ENCODE measurements at regions not wholly inside any gene's neighbourhood (a gene's known extent, or its start where the extent isn't known, plus 50 kb on each side); places are given as distances from the start of the nearest gene placed in this dataset.

GRCh38 chr7:340979-341694 lies 51.2 kb downstream of the FOXL3 start:
- H3K4me1 Mint-ChIP-seq, result no peaks in the 10 kb centered on the region
- no peaks in the 10 kb centered on the region for H3K27me3 Mint-ChIP-seq
- no peak overlapping the region for H3K4me3 Mint-ChIP-seq
- no peaks in the 10 kb centered on the region for H3K9me3 Mint-ChIP-seq
- no peak for DNase-seq
- no peak overlapping the region for H3K27ac Mint-ChIP-seq
- intact Hi-C loops (cut with micrococcal nuclease), result no loop called here
- no peaks in the 10 kb centered on the region for H3K36me3 Mint-ChIP-seq (ENCODE audit: low read depth)

GRCh38 chr7:341841-342638 lies 52.1 kb downstream of the FOXL3 start:
- H3K9me3 Mint-ChIP-seq, result no peaks in the 10 kb centered on the region

DNA sequence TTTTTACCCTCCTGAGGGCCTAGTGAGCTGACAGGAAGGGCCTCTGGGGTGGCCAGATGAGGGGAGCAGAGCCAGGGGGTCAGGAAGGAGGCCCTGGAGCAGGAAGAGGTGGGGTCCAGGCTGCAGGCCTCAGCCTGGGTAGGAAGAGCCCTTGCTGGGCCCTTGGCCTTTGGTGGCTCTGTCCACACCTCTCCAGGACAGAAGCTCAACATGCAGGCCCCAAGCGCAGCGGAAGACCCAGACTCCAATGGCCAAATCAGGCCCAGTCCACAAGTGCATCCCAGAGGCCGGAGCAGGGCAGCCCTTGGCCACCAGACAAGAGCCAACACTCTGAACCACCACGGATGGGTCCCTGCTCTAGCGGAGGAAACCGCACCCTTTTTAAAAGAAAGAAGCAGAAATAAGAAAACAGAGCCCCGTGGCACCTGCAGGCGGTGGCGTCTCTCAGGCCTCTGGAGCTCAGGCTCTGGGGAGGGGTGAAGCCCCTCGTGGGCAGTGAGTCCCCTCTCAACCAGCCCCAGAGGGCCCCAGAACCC lies 52.8 kb downstream of the FOXL3 start:
- Mint-ChIP-seq H3K4me1 (no peaks in the 10 kb centered on the region), H3K36me3 (ENCODE audit: low read depth) (no peaks in the 10 kb centered on the region), H3K27ac (no peak overlapping the region), H3K4me3 (no peak overlapping the region), H3K27me3 (no peaks in the 10 kb centered on the region), H3K9me3 (no peaks in the 10 kb centered on the region)
- intact Hi-C loops (cut with micrococcal nuclease), result no loop called here
- DNase-seq, result no peak

More at GRCh38 chr7:341841-342638, 52.1 kb downstream of the FOXL3 start:
- no peaks in the 10 kb centered on the region for H3K4me1 Mint-ChIP-seq
- DNase-seq, result no peak
- intact Hi-C loops (cut with micrococcal nuclease), result no loop called here
- no peaks in the 10 kb centered on the region for H3K27me3 Mint-ChIP-seq
- no peak overlapping the region for H3K4me3 Mint-ChIP-seq
- H3K36me3 Mint-ChIP-seq (ENCODE audit: low read depth), result no peaks in the 10 kb centered on the region
- no peak overlapping the region for H3K27ac Mint-ChIP-seq

GRCh38 chr7:343227-343822 lies 53.4 kb downstream of the FOXL3 start:
- Mint-ChIP-seq H3K9me3 (no peaks in the 10 kb centered on the region), H3K4me1 (no peaks in the 10 kb centered on the region), H3K27me3 (no peaks in the 10 kb centered on the region), H3K4me3 (no peak overlapping the region), H3K36me3 (ENCODE audit: low read depth) (no peaks in the 10 kb centered on the region), H3K27ac (no peak overlapping the region)
- DNase-seq, result no peak
- intact Hi-C loops (cut with micrococcal nuclease), result no loop called here

DNA sequence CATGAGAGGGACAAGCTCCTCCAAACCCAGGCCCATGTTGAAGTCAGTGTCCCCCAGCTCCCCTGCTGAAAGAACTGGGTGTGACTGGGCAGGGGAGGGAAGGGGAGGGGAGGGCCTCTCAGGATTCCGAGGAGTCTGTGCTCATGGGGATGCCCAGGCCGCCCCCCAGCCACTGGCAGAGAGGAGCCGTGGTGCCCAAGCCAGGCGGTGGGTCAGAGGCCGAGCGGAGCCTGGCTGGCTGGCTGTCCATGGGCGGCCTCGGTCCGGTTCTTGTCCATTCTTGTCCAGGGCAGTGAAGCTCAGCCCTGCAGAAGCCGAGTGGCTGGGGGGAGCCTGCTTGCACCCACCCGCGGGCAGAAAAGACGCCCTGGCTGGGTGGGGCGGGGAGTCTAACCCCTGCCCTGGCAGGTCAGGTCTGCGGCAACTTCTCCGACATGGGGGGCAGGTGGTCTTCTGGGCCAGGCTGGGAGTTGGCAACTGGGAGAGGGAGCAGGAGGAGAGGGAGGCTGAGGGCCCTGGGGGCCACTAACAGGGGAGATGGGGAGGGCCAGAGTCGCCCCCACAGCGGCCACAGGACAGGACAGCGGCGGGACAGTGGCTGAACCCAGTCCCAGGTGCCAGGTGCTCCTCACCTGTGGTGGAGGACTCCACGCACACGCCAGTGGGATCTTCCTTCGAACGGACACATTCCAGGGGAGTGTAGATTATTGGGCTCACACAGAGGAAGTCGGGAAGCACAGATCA lies 54.1 kb downstream of the FOXL3 start:
- Mint-ChIP-seq H3K36me3 (ENCODE audit: low read depth) (no peaks in the 10 kb centered on the region), H3K27me3 (no peaks in the 10 kb centered on the region), H3K4me1 (no peaks in the 10 kb centered on the region), H3K27ac (no peak overlapping the region), H3K4me3 (no peak overlapping the region), H3K9me3 (no peaks in the 10 kb centered on the region)
- intact Hi-C loops (cut with micrococcal nuclease), result no loop called here
- DNase-seq, result no peak

GRCh38 chr7:344608-344994 lies 54.6 kb downstream of the FOXL3 start:
- no peak for DNase-seq
- H3K4me1 Mint-ChIP-seq, result no peaks in the 10 kb centered on the region
- no peak overlapping the region for H3K27ac Mint-ChIP-seq
- intact Hi-C loops (cut with micrococcal nuclease), result no loop called here
- H3K36me3 Mint-ChIP-seq (ENCODE audit: low read depth), result no peaks in the 10 kb centered on the region
- no peaks in the 10 kb centered on the region for H3K9me3 Mint-ChIP-seq
- H3K4me3 Mint-ChIP-seq, result no peak overlapping the region
- H3K27me3 Mint-ChIP-seq, result no peaks in the 10 kb centered on the region

DNA sequence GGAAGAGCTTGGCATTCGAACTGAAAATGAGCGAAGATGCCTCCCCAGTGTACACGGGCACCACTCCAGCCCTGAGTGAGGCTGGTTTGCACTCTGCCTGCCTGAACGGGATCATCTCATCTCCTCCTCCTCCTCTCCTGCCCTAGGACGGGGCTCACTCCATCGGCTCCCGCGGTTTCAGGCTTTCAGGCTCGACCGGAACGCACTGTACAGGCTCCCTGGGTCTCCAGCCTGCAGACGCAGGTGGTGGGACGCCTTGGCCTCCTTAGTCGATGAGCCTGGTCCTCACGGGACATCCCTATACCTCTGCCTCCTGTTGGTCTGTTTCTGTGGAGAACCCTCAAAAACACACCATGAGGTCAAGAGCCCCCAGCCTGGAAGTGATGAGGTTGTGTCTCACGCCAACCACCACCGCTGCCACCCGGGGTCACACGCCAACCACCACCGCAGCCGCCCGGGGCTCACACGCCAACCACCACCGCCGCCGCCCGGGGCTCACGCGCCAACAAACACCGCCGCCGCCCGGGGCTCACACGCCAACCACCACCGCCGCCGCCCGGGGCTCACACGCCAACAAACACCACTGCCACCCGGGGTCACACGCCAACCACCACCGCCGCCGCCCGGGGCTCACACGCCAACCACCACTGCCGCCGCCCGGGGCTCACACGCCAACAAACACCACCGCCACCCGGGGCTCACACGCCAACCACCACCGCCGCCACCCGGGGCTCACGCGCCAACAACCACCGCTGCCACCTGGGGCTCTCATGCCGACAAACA lies 56.3 kb downstream of the FOXL3 start:
- Mint-ChIP-seq H3K4me1 (no peaks in the 10 kb centered on the region), H3K4me3 (no peak overlapping the region), H3K27me3 (no peaks in the 10 kb centered on the region), H3K36me3 (ENCODE audit: low read depth) (no peaks in the 10 kb centered on the region), H3K9me3 (no peaks in the 10 kb centered on the region), H3K27ac (no peak overlapping the region)
- intact Hi-C loops (cut with micrococcal nuclease), result no loop called here
- DNase-seq, result no peak

DNA sequence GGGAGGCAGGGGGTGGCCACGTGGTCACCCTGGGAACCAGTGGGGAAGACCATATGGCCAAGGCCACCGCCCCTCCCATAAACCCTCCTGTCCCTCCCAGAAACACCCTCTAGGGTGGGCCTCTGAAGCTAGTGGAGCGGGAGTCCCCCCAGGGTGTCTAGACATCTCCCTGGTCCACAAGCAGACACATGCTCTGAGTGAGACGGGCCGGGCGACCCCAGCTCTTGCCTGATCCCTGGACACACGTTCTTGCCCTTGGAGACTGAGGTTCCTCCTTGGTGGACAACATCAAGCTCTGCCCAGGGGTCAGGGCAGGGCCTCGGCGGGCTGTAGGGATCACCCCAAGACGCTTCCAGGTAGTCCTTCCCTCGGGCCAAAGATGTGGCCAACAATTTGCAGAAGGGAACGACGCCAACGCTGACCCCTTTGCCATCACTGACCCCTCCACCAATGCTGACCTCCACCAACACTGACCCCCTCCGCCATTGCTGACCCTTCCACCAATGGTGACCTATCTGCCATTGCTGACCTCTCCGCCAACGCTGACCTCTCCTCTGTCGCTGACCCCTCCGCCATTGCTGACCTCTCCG lies 57.1 kb downstream of the FOXL3 start:
- no peaks in the 10 kb centered on the region for H3K36me3 Mint-ChIP-seq (ENCODE audit: low read depth)
- intact Hi-C loops (cut with micrococcal nuclease), result no loop called here
- no peak for DNase-seq
- peaks cover 6% of the 10 kb centered on the region for H3K4me1 Mint-ChIP-seq
- H3K27ac Mint-ChIP-seq, result no peak overlapping the region
- no peaks in the 10 kb centered on the region for H3K9me3 Mint-ChIP-seq
- H3K27me3 Mint-ChIP-seq, result peaks cover 4% of the 10 kb centered on the region
- H3K4me3 Mint-ChIP-seq, result no peak overlapping the region

GRCh38 chr7:347644-348479 lies 57.9 kb downstream of the FOXL3 start:
- no peaks in the 10 kb centered on the region for H3K9me3 Mint-ChIP-seq
- H3K36me3 Mint-ChIP-seq (ENCODE audit: low read depth), result no peaks in the 10 kb centered on the region
- no peak overlapping the region for H3K4me3 Mint-ChIP-seq
- intact Hi-C loops (cut with micrococcal nuclease), result no loop called here
- H3K27ac Mint-ChIP-seq, result no peak overlapping the region
- peaks cover 7% of the 10 kb centered on the region for H3K27me3 Mint-ChIP-seq
- no peak for DNase-seq
- H3K4me1 Mint-ChIP-seq, result peaks cover 11% of the 10 kb centered on the region

DNA sequence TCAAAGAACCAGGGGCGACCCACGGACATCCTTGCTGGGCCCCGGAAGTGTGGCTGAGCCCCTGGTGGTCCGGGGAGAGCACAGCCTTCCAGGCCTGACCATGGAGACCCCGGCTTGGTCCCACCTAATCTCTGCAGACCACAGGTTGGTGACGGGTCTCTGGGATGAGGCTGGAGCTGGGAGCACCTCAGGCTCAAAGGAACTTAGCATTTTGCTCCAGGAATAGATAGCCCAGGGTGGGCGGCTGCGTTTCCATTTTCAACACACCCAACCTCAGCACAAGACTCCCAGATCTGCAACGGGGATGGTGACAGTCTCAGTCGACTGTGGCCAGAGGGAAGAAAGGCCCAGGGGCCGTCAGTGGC lies 58.5 kb downstream of the FOXL3 start:
- intact Hi-C loops (cut with micrococcal nuclease), result no loop called here
- Mint-ChIP-seq H3K9me3 (no peaks in the 10 kb centered on the region), H3K4me3 (no peak overlapping the region), H3K36me3 (ENCODE audit: low read depth) (no peaks in the 10 kb centered on the region), H3K27ac (no peak overlapping the region), H3K4me1 (peaks cover 11% of the 10 kb centered on the region), H3K27me3 (peaks cover 7% of the 10 kb centered on the region)
- no peak for DNase-seq

- Mint-ChIP-seq H3K4me1 (peaks cover 11% of the 10 kb centered on the region), H3K9me3 (no peaks in the 10 kb centered on the region), H3K27ac (no peak overlapping the region), H3K4me3 (peak overlapping the region; percentile 12), H3K27me3 (peaks cover 7% of the 10 kb centered on the region), H3K36me3 (ENCODE audit: low read depth) (no peaks in the 10 kb centered on the region)
- no peak for DNase-seq
- intact Hi-C loops (cut with micrococcal nuclease), result no loop called here
Observed at GRCh38 chr7:348962-349743, 59.2 kb downstream of the FOXL3 start.

DNA sequence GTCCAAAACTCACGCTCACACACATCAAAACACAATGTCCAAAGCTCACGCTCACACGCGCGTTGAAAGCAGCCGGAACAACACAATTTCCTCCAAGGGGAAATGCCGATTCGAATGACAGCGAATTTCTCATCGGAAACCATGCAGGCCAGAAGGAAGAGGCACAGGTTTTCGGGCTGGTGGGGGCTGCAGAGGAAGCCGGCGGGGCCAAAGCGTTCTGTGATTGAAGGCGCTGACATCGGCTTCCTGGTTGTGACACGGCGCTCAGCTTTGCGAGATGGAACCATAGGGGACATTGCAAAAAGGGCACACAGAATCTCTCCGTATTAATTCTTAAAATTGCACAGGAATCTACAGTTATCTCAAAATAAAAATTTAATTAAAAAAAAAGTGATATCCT lies 61.3 kb downstream of the FOXL3 start:
- Mint-ChIP-seq H3K4me1 (peaks cover 11% of the 10 kb centered on the region), H3K9me3 (no peaks in the 10 kb centered on the region), H3K27ac (no peak overlapping the region), H3K36me3 (ENCODE audit: low read depth) (no peaks in the 10 kb centered on the region), H3K4me3 (no peak overlapping the region), H3K27me3 (peaks cover 7% of the 10 kb centered on the region)
- intact Hi-C loops (cut with micrococcal nuclease), result no loop called here
- peak; percentile 83 for DNase-seq
